ENCODE measurements at regions not wholly inside any gene's neighbourhood (a gene's known extent, or its start where the extent isn't known, plus 50 kb on each side); places are given as distances from the start of the nearest gene placed in this dataset.
"Not testable (repeated sequence)": the region's sequence is repeated elsewhere in the genome, so short reads cannot be mapped to it uniquely, and the experiment has no call there.

DNA sequence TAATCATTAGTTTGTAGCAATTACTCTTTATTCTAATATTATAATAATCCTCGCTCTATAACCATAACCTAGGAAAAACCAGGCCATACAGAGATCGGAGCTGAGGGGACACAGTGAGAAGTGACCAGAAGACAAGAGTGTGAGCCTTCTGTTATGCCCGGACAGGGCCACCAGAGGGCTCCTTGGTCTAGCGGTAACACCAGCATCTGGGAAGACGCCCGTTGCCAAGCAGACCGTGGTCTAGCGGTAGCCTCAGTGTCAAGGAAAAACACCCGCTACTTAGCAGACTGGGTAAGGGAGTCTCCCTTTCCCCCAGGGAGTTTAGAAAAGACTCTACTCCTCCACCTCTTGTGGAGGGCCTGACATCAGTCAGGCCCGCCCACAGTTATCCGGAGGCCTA, 235.9 kb upstream of the ACO1 start:
- peak; percentile 30 for TF ChIP-seq CTCF (IDR thresholded peaks at IDR 0.05; ENCODE audit: low read depth, low read length)
- TF ChIP-seq EZH2phosphoT487 (IDR thresholded peaks at IDR 0.05; ENCODE audit: low read depth), result not testable (repeated sequence)
